ENCODE measurements at regions not wholly inside any gene's neighbourhood (a gene's known extent, or its start where the extent isn't known, plus 50 kb on each side); places are given as distances from the start of the nearest gene placed in this dataset.

DNA sequence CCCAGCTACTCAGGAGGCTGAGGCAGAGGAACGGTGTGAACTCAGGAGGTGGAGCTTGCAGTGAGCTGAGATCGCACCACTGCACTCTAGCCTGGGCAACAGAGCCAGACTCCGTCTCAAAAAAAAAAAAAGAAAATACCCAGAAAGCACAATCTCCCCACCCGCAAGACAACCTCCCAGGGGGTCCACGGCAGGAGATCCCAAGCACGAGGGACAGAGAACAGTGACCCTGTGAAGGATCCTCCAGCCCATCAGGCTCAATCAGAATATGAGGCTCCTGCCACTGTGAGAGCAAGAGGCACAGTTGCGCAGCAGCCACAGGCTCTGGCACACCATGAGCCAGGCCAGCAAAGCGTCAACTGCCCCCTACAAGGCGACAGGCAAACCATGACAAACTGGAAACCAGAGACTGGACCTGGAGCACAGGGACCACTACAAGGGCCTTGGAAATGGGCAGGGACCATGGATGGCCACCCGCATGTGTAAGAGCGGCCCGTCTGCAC lies 164.8 kb upstream of the GRK3 start:
- TF ChIP-seq POLR2AphosphoS5 (IDR thresholded peaks at IDR 0.05; ENCODE audit: low read depth, low read length), result no peak
- TF ChIP-seq POLR2A (IDR thresholded peaks at IDR 0.05; ENCODE audit: low read depth, low read length), result no peak
